NCI-H526 treated with DMSO at 0.1 percent for 48 hours (cell line): ENCODE measurements at regions not wholly inside any gene's neighbourhood (a gene's known extent, or its start where the extent isn't known, plus 50 kb on each side); places are given as distances from the start of the nearest gene placed in this dataset.
"Not testable (repeated sequence)": the region's sequence is repeated elsewhere in the genome, so short reads cannot be mapped to it uniquely, and the experiment has no call there.

Experiments
- DNase-seq: peaks from one replicate; lab custom pipeline; 2025; lab: John Stamatoyannopoulos, UW

GRCh38 chr4:147102596-147102995, 156.9 kb upstream of the TTC29 start:
- DNase-seq, result no peak

GRCh38 chr4:147103403-147103946, 157.8 kb upstream of the TTC29 start:
- no peak for DNase-seq

DNA sequence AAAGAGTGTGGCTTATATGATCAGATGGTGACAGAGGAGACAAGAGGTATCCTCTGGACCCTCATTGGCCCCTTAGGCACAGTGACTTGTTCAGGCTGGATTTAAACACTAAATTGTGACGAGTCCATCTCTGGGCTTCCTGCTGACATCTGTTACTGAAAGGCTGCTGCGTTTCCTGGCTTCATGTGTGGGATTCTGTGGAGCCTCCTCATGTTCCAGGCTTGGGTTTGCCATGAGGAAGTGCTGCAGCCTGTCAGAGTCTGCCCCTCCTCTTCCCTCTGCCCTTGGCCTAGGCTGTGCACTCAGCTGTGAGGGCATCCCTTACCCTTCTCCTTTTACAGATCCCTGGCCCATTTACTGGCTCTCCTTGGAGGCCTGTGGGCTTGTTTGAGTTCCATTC, 159.1 kb upstream of the TTC29 start:
- no peak for DNase-seq

DNA sequence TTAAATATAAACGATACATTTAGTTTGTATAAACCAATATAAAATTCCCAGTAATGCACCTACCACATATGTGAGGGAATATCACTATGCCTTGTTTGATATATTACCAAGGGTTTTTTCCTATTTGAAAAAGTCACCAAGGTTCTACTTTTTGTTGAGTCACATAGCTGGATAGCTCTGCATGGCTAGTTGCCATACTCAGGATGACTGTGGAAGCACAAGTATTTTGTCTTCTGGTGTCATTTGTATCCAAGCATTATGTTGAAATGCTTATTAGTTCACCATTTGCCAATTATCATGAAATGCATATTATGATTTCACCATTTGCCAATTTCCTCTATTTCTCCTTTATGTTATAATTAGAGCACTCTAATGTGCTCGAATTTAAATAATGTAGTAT, 162.7 kb upstream of the TTC29 start:
- no peak for DNase-seq

GRCh38 chr4:147109800-147110199, 164.1 kb upstream of the TTC29 start:
- DNase-seq, result no peak

DNA sequence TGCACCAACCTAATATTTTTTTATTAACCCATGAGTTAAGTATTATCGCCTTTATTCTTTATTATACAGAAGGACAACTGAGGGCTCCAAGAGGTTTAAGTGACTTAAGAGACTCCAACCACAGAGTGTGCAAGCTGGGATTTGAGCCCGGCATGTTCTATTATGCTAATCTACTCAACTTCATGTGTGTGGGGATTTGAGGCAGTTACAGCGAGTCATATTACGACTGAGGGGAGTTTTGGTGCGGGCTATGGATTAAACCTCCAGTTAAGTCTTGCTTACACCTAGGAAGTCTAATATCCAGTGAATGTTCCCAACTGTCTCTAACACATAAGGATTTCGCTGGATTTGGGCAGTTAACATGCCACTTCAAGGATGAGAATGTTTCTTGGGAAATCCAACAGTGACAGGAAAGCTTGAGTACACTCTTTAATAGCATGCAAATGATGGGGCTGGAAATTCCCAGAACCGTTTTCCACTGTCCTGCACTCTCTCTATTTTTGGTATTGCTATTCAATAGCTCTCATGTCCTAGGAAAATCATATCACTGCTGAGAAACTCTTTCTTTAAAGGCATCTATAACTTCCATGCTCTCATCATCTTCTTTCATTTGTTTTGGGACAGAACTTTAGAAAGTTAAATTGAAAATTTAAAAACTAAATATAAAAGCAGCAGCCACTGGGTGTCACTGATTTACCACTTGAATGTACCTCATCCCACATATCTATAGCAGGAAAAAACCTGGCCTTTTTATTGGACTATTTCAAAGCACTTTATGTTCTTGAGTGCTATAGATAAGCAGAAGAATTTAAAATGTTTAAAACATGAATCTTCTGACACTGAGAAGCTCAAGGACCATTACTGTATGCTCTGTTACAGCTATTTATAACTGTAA, 165.1 kb upstream of the TTC29 start:
- no peak for DNase-seq

- not testable (repeated sequence) for DNase-seq
Observed at GRCh38 chr4:147112196-147112595, 166.5 kb upstream of the TTC29 start.

GRCh38 chr4:147117431-147117830, 171.8 kb upstream of the TTC29 start:
- no peak for DNase-seq

GRCh38 chr4:147118528-147118927, 172.9 kb upstream of the TTC29 start:
- no peak for DNase-seq

GRCh38 chr4:147122685-147123084, 177.0 kb upstream of the TTC29 start:
- DNase-seq, result no peak

- DNase-seq, result no peak
Observed at GRCh38 chr4:147123146-147123545, 177.5 kb upstream of the TTC29 start.

- DNase-seq, result no peak
Observed at GRCh38 chr4:147128787-147129186, 183.1 kb upstream of the TTC29 start.

GRCh38 chr4:147129687-147130086, 184.0 kb upstream of the TTC29 start:
- DNase-seq, result no peak

DNA sequence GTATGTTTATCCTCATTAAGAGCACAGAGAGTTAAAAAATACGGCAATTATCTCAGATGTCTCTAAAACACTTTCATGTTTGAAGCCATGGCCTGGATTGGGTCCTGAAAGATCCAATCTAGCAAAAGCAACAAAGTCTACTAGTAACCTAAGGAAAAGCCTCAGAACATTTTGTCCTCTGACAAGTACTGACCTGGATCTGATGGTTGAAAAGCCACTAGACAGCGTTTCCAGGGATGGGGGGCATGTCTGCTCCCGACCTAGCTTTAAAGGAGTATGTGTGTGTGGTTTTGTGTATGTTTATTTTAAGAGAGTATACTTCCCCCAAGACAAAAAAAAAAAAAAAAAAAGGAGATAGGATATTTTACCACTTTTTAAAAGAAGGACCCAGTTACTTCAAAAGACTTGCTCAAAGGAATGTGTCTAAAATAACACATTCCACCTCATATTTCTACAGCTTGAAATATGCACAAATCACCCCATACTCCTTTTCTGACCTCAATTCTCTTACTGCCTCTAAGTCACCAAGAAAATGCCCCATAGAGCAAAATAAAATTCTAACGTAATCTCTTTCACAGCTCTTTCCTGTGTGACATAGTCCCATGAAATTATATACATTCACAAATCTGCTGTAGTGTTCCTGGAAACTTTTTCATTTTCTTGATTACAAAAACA, 189.0 kb upstream of the TTC29 start:
- DNase-seq, result no peak

DNA sequence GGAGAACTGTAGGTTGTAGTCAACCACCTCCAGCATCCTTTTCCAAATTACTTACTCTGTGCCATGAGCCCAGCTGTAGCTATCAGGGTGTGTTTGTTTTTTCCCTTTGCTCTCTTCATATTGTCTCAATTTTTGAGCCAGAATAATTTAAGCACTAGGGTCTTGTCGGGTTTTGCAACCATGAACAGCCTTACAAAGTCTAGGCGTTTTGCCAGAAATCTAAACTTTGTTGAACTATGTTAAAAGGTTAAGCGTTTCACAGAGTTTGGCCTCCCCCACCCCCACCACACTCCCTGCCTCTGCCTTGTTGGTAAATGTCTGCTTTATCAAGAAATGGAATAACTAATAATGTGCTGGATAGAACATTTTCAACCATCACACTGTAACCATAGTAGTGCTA, 190.6 kb upstream of the TTC29 start:
- no peak for DNase-seq

DNA sequence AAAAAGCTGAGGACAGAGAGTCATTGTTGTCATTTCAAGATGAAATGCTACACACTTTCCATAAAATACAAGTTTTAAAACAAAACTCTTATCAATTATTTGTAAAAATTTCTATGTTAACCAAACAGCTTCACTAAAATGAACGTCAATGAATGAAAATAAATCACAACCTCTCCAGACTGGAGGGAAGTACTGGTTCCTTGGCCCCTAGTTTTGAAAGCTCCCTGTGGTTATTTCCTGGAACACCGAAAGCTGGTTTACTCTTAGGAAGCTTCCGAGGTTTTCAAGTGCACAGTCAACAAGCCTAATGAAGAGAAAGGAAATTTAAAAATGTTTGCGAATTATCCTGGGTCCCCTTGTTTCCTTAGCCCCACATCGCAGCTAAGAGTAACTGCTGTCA, 191.1 kb upstream of the TTC29 start:
- no peak for DNase-seq

DNA sequence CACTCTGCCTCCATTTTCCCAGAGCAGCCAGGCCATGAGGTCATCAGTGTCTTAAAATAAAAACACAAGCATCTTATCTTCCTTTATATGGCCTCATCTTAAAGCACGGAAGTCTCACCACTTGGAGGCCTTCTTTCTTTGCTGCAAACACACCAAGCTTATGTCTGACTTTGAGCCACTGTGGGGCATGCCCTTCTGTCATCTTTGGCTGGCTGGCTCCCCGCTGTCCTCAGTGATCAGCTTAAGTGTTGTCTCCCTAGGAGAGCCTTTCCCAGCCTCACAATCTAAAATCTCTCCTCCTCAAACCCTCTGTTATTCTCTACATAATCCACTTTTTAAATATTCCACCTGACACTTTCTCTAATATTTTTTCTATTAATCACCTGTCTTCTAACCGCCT, 191.6 kb upstream of the TTC29 start:
- no peak for DNase-seq

DNA sequence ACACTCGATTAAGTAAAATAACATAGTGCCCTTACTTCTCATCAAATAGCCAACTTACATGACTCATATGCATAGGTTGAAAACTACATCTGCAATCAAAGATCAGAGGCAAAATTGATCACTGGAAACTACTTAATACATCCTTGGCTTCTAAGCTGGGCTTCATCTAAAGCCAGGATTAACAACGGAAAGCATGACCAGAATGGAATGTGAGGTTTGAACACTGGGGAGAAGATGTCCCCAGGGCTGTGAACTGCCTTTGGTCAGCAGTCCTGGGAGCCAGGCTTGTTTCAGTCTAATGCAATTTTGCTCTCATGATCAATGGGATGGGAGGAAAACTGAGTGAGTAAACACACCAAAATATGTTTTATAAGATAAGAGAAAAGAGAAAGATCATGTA, 192.5 kb upstream of the TTC29 start:
- no peak for DNase-seq

DNA sequence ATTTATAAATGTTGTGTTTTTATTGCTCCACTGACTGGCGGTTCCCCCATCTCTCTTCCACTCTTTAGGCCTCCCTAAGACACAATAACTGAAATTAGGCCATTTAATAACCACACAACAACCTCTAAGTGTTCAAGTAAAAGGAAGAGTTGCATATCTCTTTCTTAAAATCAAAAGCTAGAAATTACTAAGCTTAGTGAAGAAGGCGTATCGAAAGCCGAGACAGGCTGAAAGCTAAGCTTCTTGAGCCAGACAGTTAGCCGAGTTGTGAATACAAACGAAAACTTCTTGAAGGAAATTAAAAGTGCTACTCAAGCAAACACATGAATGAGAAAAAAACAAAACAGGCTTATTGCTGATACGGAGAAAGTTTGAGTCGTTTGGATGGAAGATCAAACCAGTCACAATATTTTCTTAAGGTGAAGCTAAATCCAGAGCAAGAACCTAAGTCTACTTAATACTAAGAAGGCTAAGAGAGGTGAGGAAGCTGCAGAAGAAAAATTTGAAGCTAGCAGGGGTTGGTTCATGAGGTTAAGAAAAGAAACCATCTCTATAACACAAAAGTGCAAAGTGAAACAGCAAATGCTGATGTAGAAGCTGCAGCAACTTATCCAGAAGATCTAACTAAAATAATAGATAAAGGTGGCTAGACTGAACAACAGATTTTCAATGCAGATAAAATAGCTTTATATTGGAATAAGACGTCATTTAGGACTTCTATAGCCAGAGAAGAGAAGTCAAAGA, 194.0 kb upstream of the TTC29 start:
- DNase-seq, result no peak

DNA sequence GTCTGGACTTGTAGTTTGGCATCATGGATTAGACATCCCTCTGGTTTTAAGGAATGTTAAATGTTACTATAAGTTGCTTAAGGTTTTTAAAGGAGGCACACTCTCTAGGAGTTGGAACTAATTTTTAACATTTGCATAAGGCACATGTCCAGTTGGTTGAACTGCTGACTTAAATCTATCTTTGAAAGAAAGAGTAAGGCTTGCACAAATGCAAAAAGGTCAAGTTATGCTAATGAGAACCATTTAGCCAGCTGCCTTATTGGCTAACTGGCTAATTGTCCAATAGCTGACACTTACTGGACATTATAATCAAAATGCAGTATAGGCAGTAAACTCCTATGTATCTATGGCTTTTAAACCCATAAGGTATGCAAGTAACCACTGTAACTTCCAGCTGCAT, 206.1 kb upstream of the TTC29 start:
- DNase-seq, result no peak

DNA sequence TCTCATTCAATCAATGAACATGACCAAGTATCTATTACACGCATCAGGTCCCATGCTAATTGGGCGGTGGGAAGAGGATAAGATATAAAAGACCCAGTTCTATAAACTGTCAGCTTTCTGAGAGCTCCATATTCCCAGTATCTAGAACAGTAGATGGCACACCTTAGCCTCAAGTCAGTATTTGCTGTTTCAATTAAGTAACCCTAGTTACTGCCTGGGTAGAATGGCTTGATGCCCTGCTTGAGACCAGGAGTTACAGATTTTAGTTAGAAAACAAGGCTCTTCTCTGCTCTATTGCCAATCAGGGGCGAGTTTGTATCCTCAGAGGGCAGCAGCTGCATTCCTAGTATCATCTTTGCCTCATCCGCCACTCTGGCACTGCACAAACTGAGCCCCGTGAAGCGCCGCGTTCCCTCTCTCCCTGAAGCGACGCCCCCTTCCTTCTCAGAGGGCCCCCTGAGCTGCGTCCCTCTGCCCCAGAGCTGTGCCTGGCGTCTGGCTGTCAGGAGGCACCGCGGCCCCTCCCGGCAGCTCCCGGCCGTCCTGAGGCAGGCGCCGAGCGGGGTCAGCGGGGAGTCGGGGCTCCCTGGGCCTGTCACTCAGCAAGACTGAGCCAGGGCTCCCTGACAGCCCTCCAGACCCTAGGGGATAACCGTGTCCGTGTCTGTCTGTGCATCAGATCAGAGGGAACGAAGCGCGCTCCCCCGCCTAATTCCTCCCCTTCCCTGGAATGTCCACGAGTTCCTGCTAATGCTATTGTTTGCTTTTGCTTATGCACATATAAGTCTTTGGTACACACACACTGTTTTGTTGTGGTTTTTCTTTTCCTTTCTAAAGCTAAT, 212.4 kb upstream of the TTC29 start:
- no peak for DNase-seq
